Activated CD4-positive, alpha-beta T cell treated with anti-CD3 and anti-CD28 coated beads for 24 hours (primary cell): ENCODE measurements at regions not wholly inside any gene's neighbourhood (a gene's known extent, or its start where the extent isn't known, plus 50 kb on each side); places are given as distances from the start of the nearest gene placed in this dataset.
"Not testable (repeated sequence)": the region's sequence is repeated elsewhere in the genome, so short reads cannot be mapped to it uniquely, and the experiment has no call there.

Source experiments
- DNase-seq, 2 donors: peaks; one replicate each; pipeline ENCODE4 v3.0.0-alpha.2; 2020; ENCODE audit warnings: low read depth in 2 of 2

DNA sequence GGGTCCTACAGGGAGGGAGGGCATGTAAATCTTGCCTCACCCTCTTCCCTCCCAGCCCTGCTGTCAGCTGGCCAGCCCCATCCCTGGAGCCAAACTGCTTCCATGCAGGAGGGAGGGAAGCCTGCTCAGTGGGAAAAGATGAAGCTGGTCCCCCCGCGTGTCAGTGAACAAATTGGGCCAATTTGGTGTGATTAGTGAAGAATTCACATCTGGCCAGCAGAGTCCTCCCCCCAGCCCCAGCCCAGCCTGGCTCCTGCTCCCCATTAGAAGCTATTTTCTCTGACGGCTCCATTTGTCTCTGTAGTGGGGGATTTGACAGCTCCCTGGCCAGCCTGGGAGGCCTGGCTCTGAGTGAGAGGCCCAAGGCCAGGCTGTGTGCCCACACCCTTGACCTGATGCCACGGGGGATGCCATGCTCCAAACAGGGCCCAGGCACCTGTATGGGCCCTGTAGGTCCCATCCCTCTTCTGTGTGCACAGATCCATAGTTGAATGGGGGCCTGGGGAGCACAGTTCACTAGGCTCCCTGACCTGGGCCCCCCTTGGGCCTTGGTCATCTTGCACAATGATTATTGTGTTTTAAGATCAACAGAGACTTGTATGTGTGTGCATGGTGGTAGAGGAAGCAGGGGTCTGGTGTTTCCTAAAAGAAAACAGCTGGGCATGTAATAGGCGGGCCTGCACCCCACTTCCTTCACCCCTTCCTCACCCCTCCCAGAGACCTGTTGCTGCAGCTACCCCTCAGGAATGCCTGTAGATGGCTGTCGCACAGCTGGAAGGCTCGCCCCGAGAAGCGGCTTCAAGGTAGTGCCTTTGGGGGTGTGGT lies 50.7 kb upstream of the TAC4 start:
- no peak for DNase-seq

DNA sequence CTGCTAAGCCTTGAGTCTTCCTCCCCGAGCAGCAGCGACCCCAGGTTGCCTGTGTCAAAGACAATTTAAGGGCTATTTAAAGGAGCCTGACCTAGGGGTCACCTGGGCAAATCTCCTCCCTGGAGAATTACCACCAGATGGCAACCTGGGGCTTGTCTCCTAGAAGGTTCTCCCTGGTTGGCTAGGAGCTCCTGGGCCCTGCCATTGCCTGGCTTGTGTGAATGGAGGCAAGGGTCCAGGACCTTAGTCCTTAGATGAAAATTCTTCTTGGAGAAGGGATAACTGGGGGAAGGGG lies 51.3 kb upstream of the TAC4 start:
- no peak for DNase-seq

DNA sequence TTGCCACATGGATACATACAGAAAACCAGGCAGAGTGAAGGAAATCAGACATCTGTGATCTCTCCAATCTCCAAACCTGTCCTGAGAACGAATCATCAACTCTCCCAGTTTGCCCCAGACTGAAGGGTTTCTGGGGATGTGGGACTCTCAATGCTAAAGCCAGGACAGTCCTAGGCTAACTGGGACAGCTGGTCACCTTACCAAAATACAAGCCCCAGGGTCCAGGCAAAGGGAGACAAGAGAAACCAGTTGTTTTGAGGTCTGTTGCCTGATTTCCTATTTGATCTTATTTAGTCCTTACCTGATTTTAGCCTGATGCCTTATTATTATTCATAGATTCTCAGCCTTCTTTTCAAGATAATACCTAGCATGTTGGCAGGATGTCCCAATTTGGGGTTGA lies 51.7 kb upstream of the TAC4 start:
- DNase-seq = no peak

DNA sequence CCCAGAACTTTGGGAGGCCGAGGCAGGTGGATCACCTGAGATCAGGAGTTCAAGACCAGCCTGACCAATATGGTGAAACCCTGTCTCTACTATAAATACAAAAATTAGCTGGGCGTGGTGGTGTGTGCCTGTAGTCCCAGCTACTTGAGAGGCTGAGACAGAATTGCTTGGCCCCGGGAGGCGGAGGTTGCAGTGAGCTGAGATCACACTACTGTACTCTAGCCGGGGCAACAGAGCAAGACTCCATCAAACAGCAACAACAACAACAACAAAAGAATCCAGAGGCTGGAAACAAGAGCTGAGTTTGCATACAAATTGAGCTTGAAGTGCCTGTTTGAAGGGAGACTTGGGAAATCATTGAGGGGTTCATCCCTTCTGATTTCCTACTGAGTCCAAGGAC lies 52.9 kb upstream of the TAC4 start:
- DNase-seq = not testable (repeated sequence)

DNA sequence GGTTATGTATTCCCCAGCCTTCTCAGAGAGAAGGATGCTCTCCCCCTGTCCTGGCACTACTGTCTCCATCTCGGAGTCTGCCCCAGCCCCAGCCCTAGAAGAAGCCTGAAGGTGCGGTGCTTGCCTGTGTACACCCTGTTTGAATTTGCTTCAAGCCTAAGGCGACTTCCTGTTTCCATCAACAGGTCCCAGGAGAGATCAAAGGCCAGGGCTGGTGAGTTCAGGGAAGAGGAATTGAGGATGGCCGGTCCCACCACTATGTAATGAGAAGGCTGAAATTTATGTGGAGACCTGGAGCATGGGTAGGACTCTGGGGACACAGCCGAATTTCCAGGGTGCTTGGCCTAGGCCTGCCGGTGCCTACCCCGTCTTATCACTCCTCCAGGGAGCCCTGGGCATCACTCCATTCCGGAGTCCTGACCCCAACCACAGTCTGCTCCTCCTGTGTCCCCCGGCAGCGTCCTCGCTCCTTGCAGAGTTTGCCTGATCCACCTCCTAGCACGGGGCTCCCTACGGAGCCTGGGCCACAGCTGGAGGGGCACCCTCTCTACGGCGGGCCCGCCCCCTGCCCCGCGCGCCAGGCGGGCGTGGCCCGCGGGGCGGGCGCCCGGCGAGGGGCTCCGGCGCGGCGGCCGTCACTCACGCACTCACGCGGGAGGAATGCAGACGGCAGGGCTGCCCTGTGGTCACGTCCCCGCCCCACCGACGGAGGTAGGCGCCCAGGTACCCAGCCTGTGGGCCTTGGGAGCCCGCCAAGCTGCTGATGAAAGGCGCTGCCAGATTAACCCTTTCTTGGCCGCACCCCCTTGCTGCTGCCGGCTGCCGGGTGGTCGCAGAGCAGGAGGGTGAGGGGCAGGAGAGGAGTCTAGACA lies 53.8 kb upstream of the TAC4 start:
- no peak for DNase-seq

DNA sequence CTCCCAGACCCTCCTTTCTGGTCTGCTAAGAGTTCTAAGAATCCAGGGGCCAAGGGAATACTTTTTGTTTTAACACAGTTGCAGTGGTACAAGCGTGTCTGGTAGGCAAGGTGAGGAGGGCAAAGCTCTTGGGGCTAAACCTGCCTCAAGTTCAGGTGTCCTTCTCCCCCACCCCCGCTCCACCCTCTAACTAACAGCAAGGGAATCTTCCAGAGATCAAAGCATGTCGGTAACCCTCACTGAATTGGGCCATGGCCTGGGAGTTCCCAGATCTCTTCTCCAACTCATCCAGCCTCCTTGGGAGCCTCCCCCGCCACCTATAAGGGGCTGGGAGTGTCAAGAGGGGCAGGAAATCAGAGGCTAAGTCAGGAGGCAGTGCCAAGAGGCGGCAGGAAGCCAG lies 55.7 kb upstream of the TAC4 start:
- DNase-seq = no peak

DNA sequence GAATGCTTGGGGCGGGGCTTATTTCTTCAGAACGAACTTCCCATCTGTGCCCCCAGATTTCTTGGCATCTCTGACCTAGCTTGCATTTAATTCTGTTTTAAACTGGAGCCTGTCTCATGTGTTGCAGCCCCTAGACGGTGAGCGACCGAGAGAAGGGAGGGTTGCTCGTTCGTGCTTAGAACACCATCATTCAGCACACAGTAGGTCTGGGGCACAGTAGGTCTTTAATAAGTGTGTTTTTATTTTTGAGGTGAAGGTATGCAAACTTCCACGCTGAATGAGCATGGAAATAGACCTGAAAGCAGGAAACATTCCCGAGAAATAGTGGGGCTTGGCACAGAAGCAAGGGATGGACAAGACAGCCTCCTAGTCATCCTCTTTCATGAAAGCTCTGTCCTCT lies 57.0 kb upstream of the TAC4 start:
- DNase-seq = no peak

DNA sequence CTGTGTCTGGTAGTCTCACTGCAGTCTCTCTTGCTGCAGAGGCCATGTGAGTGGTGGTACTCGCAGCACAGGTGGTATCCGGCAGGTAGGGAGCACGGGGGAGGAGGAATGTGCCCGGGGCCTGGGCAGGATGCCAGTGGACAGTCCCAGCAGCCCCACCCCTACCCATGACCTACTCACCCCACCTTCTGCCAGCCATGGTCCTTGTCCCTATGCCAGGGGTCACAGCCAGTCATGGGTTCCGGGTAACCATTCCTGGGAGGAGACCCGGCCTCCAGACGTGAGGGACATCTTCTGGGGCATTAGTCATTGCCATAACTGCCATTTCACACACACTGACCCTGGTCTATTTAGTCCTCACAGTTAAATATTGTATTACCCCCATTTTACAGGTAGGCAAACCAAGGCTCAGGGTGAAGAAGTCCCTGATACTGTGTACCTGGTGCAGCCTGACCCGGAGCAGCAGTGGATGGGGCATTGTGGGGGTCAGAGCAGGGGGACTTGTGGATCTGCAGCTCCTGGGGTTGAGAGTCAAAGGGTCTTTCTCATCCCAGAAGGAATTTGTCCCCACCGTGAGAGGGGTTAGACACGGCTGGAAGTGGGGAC lies 58.8 kb upstream of the TAC4 start:
- no peak for DNase-seq

DNA sequence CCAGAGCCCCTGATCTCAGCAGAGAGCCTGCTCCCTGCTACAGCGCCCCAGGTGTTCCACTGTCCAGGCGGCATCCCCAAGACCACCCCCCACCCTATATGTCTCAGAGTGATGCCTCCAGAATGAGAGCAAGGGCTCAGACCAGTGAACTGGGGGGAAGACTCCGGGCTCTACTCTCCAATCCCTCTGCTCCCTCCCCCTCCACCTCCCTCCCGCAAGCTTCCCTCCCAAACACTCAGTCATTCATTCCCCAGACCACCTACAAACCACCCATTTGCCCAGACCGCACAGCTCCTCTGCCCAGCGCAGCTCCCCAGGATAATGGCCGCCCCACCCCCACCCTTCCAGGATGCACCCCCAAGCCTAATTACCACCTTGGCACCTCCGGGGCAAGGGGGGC lies 59.4 kb upstream of the TAC4 start:
- DNase-seq = no peak

DNA sequence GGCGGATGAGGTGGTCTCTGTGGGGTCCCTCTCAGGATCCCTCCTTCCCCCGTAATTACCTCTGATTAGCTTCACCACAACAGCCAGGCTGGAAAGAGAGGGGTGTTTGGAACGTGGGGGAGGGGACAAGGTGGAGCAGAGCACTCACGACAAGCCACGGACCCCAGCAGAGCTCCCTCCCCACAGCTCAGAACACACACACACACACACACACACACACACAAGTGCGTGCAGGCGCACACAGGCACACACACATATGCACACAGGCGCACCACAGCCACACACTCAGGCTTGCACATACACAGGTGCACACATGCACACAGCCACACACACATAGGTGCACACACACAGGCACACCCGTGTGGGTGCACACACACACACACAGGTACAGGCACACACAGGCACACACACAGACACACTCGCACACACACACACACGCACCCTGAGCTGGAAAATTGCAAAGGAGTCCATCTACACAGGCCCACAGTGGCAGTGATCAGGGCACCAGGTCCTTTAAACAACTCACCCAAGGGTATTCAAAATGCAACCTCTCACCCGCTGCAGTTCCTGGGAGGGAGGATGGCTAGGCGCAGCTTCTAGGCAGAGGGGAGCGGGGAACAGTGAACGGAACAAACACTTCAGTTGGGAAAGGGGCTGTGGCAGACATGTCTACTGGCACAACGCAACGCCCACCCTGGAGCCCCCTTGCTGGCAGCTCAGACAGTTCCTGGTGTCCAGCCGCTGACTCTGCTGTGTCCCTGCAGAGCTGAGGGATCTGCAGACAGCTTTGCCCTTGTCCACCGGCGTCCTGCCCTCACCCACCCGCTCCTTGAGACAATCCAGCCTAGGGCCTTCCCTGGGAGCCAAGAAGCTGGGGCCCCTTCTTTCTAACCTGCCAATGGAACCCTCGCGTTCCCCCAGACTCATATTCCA lies 59.9 kb upstream of the DLX4 start:
- DNase-seq = no peak

DNA sequence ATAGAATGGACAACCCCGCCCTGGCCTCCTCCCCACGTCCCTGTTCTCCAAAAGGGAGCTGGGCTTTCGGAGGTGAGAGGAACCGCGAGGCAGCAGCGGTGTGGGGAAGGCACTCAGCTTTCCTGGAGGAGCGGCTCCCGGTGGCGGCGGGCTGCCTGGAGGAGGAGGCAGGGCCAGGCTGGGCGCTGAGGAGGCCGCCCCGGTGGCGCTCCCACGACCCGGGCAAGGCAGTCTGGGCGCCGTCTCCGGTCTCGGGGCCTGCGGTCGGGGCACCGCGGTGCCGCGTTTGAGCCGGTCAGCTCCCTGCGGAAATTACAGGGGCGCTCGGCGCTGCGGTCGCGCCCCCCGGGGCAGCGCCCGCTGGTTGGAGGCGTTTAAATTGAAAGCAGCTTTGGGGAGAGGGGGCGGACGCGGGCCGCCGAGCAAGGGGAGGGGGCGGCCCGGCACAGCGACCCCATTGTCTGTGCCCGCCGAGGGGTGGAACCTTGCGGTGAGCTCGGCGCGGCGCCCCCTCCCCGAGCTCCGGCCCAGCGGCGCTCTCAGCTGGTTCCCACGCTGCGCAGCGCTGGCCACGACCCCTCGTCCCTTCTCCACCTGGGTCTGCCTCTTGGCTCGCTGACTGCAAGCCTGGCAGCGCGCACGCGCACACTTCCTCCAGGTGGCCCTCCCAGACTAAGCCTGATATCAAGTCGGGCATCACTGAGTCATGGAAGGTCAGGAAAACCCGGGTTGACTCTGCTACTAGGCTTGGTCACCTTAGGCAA lies 58.7 kb upstream of the DLX4 start:
- DNase-seq = peak in 1 of 2 donors; percentile 30

DNA sequence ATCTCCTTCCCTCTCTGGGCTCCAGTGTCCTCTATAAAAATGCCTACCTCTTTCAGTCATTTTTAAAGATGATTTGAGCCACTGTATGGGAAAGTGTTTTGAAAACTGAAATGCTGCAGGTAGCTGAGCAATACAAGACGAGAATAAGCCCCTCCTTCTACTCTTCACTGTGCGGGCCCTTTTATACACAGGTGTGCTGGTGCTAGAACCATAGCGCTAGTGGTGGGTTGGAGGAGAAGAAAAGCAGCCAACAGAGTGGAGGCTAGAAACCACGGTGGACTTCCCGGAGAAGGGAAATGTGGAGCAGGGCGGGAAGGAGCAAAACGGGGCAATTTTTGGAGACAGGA lies 58.2 kb upstream of the DLX4 start:
- no peak for DNase-seq

DNA sequence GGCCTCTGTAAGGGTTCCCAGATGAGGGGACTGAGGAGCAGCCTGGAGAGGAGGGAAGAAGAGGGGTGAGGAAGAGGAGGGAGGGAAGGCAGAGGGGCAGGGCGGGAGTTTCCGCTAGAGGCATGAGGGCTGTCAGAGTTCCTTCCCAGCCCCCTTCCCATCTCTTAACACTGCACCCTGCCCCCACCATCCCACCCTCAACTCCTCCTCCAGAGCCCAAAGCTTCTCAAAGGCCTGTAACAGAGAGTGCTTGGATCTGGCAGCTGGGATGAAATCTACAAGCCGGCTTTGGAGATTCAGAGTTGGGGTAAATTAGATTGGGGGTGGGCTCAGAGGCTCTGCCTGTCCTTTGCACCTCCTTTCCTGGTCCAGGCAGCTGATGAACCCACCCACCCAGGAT lies 57.3 kb upstream of the DLX4 start:
- DNase-seq = no peak

DNA sequence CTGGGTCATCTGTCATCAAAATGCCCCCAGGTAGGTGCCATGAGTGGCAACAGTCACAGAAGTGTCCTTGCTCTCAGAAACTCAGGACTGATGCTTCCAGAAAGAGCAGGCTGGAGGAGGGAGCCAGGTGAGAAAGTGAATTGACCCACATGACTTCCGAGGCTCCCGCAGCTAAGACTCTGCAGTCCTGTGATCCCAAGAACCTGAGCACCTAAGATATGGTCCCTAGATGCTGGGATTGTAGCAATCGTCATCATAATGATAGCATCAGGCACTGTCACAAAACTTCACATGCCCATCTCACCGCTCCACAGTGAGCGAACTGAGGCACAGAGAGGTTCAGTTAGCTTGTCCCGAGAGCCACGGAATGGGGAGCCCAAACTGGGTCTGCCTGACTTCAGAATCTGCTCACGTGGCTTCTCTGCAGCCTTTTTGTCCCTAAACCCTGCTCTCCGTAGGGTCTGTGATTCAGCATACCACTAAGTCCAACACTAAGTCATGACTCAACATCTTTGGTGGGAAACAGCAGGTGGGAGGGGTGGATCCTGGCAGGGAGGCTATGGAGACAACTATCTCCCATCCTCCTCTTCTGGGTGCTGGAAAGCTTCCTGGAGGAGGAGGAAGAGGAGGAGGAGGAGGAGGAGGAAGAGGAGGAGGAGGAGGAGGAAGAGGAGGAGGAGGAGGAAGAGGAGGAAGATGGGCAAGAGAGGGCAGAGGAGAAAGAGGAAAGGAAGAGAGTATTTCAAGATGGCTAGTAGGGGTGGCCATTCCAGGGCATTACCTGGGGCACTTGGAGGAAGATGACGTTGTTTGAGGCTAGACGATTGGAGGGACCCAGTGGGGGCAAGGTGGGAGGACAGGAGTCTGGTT lies 55.5 kb upstream of the DLX4 start:
- no peak for DNase-seq

DNA sequence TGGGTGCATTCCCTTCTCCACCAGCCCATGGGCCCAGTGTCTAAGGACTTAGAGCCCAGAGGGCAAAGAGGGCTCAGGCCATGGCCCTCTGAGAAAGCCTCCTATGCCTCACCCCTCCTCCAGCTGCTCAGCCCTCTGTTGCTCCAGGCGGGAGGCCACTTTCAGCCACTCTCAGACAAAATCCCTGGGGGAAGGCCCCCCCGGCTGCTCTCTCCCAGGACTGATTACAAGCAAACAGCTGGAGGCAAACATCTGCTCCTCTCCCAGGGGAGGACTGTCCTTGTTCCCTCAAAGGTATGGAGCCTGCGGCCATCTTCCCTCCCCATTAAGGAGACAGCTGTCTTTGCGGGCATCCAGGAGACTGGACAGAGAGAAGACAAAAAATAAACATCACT lies 54.9 kb upstream of the DLX4 start:
- DNase-seq = no peak

DNA sequence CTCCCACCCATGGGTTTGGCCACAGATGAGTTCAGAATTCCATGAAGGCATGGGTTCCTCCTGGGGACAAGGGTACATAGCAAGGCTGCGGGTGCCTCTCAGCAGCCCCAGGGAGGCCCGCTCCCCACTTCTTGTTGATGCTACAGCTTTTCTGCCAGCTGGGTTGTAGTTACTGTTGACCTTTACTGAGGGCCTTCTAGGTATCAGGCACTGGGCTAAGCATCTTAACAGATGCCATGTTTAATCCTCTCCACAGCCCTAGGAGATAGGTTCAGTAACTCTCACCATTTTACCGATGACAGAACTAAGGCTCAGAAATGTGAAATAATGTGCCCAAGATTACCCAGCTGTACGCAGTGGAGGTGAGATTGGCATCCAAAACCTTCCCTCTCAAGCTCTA lies 54.3 kb upstream of the DLX4 start:
- DNase-seq = no peak

DNA sequence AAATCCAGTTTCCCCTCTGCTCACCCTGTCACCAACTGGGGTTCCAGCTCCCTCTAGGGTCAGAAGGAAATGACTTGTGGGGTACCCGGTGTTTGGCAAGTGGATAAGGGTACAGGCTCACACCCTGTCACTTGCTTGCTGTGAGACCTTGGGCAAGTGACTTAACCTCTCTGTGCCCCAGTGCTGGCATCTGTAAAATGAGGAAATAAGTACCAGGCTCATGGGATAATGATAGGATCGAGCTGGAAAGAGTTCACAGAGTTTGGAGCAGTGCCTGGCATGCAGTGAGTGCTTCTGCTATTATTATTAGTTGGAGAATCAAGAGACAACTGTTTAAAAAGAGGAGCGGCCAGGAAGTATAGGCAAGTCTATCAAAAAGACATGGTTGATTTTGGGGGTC lies 53.7 kb upstream of the DLX4 start:
- DNase-seq = no peak

DNA sequence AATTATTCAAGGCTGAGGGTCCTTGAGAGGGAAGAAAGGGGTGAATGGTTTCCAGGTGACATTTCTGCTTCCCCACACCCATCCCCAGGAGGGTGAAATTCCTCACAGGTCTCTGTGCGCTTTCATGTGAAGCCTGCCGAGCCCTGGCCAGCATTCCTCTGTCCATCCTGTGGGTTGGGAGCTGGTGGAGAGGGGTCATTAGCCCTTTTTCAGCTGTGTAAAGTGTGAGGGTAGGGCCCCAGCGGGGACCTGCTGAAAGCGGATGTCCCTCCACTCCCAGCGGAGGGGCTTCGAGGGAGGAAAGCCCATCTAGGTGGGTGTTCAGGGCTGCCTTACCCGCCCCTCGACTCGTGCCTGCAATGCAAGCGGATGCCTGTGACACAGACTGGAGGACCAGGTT lies 53.3 kb upstream of the DLX4 start:
- no peak for DNase-seq

DNA sequence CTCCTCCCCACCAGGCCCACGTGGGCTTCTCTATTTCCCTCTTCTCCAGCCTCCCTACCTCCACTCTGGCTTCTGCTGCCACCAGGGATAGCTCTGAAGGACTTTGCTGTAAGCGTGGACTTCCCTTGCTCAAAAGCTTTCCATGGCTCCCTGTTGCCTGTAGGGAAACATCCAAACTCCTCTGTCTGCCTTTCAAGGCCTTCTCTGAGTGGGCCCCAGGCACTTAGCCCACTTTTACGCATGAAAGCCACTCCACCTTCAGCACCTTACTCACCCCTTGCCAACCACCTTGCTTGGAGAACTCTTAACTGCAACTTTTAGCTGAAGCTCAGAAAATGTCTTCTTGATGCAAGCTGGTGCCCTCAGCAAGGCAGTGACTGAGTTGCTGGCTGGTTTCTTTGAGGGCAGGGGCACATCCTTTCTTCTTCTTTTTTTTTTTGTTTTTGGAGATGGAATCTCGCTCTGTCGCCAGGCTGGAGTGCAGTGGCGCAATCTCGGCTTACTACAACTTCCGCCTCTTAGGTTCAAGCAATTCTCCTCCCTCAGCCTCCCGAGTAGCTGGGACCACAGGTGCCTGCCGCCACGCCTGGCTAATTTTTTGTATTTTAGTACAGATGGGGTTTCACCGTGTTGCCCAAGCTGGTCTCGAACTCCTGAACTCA lies 52.0 kb upstream of the DLX4 start:
- no peak for DNase-seq

DNA sequence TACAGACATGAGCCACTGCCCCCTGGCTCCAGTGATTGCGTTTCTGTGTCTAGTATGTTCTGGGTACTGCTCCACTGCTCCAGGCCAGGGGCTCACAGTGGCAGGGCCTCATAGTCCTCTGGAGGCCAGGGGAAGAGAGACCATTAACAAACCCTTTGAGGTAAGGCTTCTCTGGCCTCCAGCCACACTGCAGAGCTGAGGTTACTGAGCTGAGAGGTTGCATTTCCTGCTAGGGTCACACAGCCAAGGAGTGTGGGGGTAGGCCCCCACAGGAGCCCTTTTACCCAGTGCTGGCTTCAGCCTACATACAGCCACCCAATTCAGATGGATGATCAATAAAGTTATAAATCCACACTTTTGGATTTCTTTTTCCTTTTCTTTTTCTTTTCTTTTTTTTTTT lies 50.4 kb upstream of the DLX4 start:
- no peak for DNase-seq
